ENCODE measurements at regions not wholly inside any gene's neighbourhood (a gene's known extent, or its start where the extent isn't known, plus 50 kb on each side); places are given as distances from the start of the nearest gene placed in this dataset.

DNA sequence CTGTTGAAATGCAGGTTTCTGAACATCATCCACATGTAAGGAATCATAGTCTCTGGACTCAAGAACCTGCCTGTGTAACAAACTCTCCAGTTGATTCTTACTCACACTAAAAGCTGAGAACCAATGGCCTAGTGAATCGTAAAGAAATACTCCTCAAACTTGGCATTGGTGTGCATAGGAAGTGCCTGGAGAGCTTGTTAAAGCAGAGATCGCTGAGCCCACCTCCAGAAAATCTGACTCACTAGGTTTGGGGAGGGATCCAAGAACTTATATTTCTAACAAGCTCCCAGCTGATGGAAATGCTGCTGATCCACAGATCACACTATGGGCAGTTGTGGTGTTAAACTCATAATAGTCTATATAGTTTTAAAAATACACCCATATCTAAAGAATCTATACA, 55.8 kb upstream of the LMCD1 start:
- TF ChIP-seq TAF1 (IDR thresholded peaks at IDR 0.05; ENCODE audit: low read depth) (no peak), REST (IDR thresholded peaks at IDR 0.05; ENCODE audit: borderline replicate concordance) (no peak), RAD21 (conservative IDR thresholded peaks at IDR 0.05) (no peak), EP300 (conservative IDR thresholded peaks at IDR 0.05; ENCODE audit: poor library complexity, severe bottlenecking) (no peak)
- TF ChIP-seq, protein P1, sequence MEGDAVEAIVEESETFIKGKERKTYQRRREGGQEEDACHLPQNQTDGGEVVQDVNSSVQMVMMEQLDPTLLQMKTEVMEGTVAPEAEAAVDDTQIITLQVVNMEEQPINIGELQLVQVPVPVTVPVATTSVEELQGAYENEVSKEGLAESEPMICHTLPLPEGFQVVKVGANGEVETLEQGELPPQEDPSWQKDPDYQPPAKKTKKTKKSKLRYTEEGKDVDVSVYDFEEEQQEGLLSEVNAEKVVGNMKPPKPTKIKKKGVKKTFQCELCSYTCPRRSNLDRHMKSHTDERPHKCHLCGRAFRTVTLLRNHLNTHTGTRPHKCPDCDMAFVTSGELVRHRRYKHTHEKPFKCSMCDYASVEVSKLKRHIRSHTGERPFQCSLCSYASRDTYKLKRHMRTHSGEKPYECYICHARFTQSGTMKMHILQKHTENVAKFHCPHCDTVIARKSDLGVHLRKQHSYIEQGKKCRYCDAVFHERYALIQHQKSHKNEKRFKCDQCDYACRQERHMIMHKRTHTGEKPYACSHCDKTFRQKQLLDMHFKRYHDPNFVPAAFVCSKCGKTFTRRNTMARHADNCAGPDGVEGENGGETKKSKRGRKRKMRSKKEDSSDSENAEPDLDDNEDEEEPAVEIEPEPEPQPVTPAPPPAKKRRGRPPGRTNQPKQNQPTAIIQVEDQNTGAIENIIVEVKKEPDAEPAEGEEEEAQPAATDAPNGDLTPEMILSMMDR (IDR thresholded peaks at IDR 0.05; ENCODE audit: poor library complexity, severe bottlenecking), result no peak
- H3K9ac ChIP-seq (ENCODE audit: low read length), result no peak overlapping the region

GRCh38 chr3:8446845-8447244, 54.8 kb upstream of the LMCD1 start:
- Histone ChIP-seq H3K9ac (ENCODE audit: low read length) (no peak overlapping the region), H3K36me3 (ENCODE audit: insufficient read depth, low read length) (no peaks in the 10 kb centered on the region), H3K79me2 (replicated peaks; ENCODE audit: insufficient read depth, low read length) (no peaks in the 10 kb centered on the region), H3K9me2 (ENCODE audit: insufficient read depth, low read length) (no peaks in the 10 kb centered on the region), H3K27ac (ENCODE audit: low read length) (no peak overlapping the region), H3K9me3 (ENCODE audit: low read length) (no peaks in the 10 kb centered on the region), H3K27me3 (ENCODE audit: insufficient read depth, low read depth, low read length) (no peaks in the 10 kb centered on the region), H3K4me2 (ENCODE audit: low read length) (no peak overlapping the region), H3F3A (ENCODE audit: insufficient read depth, low read length, poor library complexity, severe bottlenecking) (peaks cover 6% of the 10 kb centered on the region), H4K20me1 (ENCODE audit: insufficient read depth) (no peaks in the 10 kb centered on the region), H3K4me3 (ENCODE audit: low read length) (no peak overlapping the region), H2AFZ (ENCODE audit: low read depth, low read length) (no peak overlapping the region)
- TF ChIP-seq TAF1 (IDR thresholded peaks at IDR 0.05; ENCODE audit: low read depth), result no peak

More for the DNA sequence above, 55.8 kb upstream of the LMCD1 start:
- Histone ChIP-seq H3K4me3 (ENCODE audit: low read length) (no peak overlapping the region), H3K9me3 (ENCODE audit: low read length) (no peaks in the 10 kb centered on the region), H3K27ac (ENCODE audit: low read length) (no peak overlapping the region), H3F3A (ENCODE audit: insufficient read depth, low read length, poor library complexity, severe bottlenecking) (peaks cover 6% of the 10 kb centered on the region), H4K20me1 (ENCODE audit: insufficient read depth) (no peaks in the 10 kb centered on the region), H2AFZ (ENCODE audit: low read depth, low read length) (no peak overlapping the region), H3K4me2 (ENCODE audit: low read length) (no peak overlapping the region), H3K36me3 (ENCODE audit: insufficient read depth, low read length) (no peaks in the 10 kb centered on the region), H3K27me3 (ENCODE audit: insufficient read depth, low read depth, low read length) (no peaks in the 10 kb centered on the region), H3K79me2 (replicated peaks; ENCODE audit: insufficient read depth, low read length) (no peaks in the 10 kb centered on the region), H3K9me2 (ENCODE audit: insufficient read depth, low read length) (no peaks in the 10 kb centered on the region)

DNA sequence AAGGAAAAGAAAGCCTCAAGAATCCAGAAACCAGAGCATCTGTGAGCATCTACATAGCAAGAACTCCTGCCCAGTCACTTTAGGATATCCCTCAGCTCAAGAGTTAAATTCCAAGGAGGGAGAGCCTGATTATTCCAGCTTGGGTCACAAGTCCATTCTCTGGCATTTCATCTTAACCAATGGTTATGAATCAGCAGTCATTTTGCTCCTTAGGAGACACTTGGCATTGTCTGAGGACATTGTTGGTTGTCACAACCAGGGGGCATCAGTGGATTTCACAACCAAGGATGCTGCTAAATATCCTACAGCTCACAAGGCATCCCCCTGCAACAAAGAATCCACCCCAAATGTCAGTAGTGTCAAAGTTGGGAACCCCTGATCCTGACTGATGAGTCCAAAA, 51.0 kb upstream of the LMCD1 start:
- H3K79me2 ChIP-seq (replicated peaks; ENCODE audit: insufficient read depth, low read length), result no peaks in the 10 kb centered on the region
- H4K20me1 ChIP-seq (ENCODE audit: insufficient read depth), result no peaks in the 10 kb centered on the region
- H3K9me2 ChIP-seq (ENCODE audit: insufficient read depth, low read length), result no peaks in the 10 kb centered on the region
- H3K27me3 ChIP-seq (ENCODE audit: insufficient read depth, low read depth, low read length), result no peaks in the 10 kb centered on the region
- H3K36me3 ChIP-seq (ENCODE audit: insufficient read depth, low read length), result no peaks in the 10 kb centered on the region
- no peak overlapping the region for H3K4me3 ChIP-seq (ENCODE audit: low read length)
- H3F3A ChIP-seq (ENCODE audit: insufficient read depth, low read length, poor library complexity, severe bottlenecking), result no peaks in the 10 kb centered on the region
- H2AFZ ChIP-seq (ENCODE audit: low read depth, low read length), result no peak overlapping the region
- TF ChIP-seq SMC3 (conservative IDR thresholded peaks at IDR 0.05; ENCODE audit: poor library complexity) (no peak), REST (IDR thresholded peaks at IDR 0.05; ENCODE audit: borderline replicate concordance) (no peak), POLR2AphosphoS5 (IDR thresholded peaks at IDR 0.05) (no peak), RAD21 (conservative IDR thresholded peaks at IDR 0.05) (no peak), MXI1 (conservative IDR thresholded peaks at IDR 0.05; ENCODE audit: poor library complexity, severe bottlenecking) (no peak), EZH2 (IDR thresholded peaks at IDR 0.05; ENCODE audit: borderline replicate concordance, insufficient read depth, low read length, poor library complexity, severe bottlenecking) (no peak), EP300 (conservative IDR thresholded peaks at IDR 0.05; ENCODE audit: poor library complexity, severe bottlenecking) (no peak), TAF1 (IDR thresholded peaks at IDR 0.05; ENCODE audit: low read depth) (no peak)
- TF ChIP-seq, protein P1 (IDR thresholded peaks at IDR 0.05; ENCODE audit: poor library complexity, severe bottlenecking), result no peak
- no peak overlapping the region for H3K9ac ChIP-seq (ENCODE audit: low read length)
- H3K4me2 ChIP-seq (ENCODE audit: low read length), result no peak overlapping the region
- no peaks in the 10 kb centered on the region for H3K9me3 ChIP-seq (ENCODE audit: low read length)
- no peak overlapping the region for H3K27ac ChIP-seq (ENCODE audit: low read length)
